ENCODE measurements at regions not wholly inside any gene's neighbourhood (a gene's known extent, or its start where the extent isn't known, plus 50 kb on each side); places are given as distances from the start of the nearest gene placed in this dataset.

DNA sequence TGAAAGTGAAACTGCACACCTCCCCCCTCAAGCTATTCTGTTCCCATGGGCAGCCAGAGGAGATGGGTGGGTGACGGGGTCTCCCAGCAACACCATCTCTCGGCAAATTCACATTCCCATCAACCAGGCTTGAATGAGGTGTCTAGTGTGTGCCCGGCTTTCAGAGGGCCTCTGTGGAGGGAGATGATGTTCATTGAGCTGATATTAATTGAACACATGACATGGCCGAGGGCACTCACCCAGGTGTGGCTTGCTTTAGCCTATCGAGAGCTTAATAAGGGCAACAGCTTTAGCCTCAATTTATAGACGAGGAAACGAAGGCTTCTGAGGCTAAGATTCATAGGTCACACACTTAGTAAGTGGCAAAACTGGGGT, 288.0 kb downstream of the UACA start:
- intact Hi-C loops (cut with DNase I), result loop anchor here (2.0 to 10.0 kb wide), 5 partner anchors 311 to 901 kb away; partner anchors contain the start of gene TLE3 (in 1 of the 2)
- WGBS, 2 donors, result 46 to 59% methylated on average over 7 of the region's 7 CpGs
- Histone ChIP-seq H3K27me3 (ENCODE audit: control insufficient read depth in 1 of 2, insufficient read depth in 2 of 2, low read length in 1 of 2) (no peaks in the 10 kb centered on the region), H3K9me3 (ENCODE audit: control insufficient read depth, low read length) (no peaks in the 10 kb centered on the region), H3K27ac (ENCODE audit: low read depth in 1 of 2, low read length in 2 of 2) (peak overlapping the region; percentile 78 to 97), H3K4me1 (ENCODE audit: control insufficient read depth in 1 of 2, insufficient read depth in 2 of 2, low read length in 2 of 2) (peaks cover 0 to 1% of the 10 kb centered on the region in 2 donors), H3K36me3 (ENCODE audit: control insufficient read depth in 1 of 2, insufficient read depth in 2 of 2, low read length in 1 of 2) (no peaks in the 10 kb centered on the region), H3K4me3 (ENCODE audit: low read length in 2 of 2) (no peak overlapping the region)
- ATAC-seq (ENCODE audit: low FRiP score), result no peak
- DNase-seq, result no peak

DNA sequence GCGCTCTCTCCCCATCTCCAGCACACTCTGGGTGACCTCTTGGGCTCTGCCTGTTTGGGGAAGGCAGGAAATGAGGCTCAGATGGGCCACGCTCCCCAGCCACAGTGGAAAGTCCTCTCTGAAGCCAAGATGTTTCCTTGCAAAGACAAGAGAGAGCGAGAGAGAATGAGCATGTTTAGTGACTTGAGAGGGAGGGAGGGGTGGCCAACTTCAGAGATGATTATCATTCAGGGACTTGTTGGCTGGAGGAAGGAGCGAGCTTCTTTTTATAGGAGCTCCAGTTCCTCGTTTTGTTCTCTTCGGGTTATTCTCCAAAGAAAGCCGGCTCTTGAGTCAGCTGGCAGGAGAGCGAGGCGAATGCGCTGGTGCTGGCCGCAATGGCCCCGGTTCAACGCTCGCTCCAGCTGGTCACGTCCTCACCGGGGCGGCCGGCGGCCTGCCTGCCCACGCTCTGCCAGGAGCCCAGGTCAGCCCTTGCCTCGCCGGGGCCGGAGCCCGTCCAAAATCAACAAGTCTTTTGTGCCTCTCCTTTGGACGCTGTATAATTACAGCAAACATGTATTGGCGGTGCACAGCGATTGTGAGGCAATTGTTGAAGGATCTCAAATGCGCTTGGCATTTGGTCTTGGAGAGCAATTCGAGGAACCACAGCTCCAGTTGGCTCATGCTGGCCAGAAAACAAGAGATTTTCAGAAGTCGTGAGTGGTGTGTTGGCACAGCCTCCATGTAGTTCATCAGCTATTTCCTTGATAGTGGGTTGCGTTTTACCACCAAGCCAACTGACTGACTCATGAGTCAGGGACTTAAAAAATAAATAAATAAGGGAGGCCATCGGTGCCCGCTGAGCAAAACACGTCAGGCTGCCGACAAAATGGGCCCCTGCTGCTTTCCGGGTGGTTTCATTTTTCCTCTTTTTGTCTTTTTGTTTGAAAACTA, 288.6 kb downstream of the UACA start:
- Histone ChIP-seq H3K9me3 (ENCODE audit: control insufficient read depth, low read length) (no peaks in the 10 kb centered on the region), H3K4me1 (ENCODE audit: control insufficient read depth in 1 of 2, insufficient read depth in 2 of 2, low read length in 2 of 2) (peaks cover 0 to 1% of the 10 kb centered on the region in 2 donors), H3K27me3 (ENCODE audit: control insufficient read depth in 1 of 2, insufficient read depth in 2 of 2, low read length in 1 of 2) (no peaks in the 10 kb centered on the region), H3K27ac (ENCODE audit: low read depth in 1 of 2, low read length in 2 of 2) (peak overlapping the region; percentile 78 to 97), H3K4me3 (ENCODE audit: low read length in 2 of 2) (no peak overlapping the region), H3K36me3 (ENCODE audit: control insufficient read depth in 1 of 2, insufficient read depth in 2 of 2, low read length in 1 of 2) (no peaks in the 10 kb centered on the region)
- WGBS, 2 donors, result 2 to 4% methylated on average over 36 of the region's 36 CpGs
- peak; percentile 92 for ATAC-seq (ENCODE audit: low FRiP score)
- intact Hi-C loops (cut with DNase I), result loop anchor here (2.0 to 10.0 kb wide), 6 partner anchors 97 to 900 kb away; partner anchors contain the start of gene TLE3 (in 1 of the 2)
- peak; percentile 96 for DNase-seq

DNA sequence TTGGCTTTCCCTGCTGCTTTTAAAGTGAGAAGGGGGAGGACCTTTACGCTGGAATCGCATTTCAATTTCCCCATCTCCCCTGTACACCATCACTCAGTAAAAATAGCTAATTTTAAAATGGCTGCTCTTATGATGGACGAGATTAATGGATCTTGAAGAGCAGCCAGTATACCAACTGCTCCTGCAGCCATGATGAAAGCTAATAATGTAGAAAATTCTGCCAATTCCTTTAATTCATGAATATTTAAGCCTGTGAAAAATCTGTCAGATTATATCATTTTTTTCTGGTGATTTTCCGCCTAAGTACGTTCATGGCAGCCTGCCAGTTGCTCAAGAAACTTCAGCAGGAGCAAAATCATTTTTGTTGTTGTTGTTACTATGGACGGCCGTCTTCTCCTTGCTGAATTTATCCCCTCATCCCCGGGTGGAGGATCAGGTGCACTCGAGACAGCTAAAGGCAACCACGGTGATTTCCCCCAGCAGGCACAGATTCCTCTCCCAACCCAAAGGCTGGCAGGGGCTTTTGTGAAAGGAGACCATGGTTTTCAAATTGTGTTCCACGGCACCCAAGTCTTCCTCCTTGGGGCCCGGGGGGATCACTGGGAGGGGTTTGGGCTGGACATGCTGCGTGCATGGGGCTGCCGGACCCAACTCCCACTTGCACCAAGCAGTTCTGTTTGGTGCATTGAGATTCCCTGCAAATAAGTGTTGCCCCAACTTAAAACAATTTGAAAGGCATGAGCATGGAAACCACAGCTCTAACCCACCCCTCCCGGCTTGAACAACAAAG, 289.6 kb downstream of the UACA start:
- DNase-seq (peak in 1 of 2 donors; percentile 41), ATAC-seq (ENCODE audit: low FRiP score) (no peak)
- H3K9me3 ChIP-seq (ENCODE audit: control insufficient read depth, low read length), result no peaks in the 10 kb centered on the region
- no peaks in the 10 kb centered on the region for H3K36me3 ChIP-seq (ENCODE audit: control insufficient read depth in 1 of 2, insufficient read depth in 2 of 2, low read length in 1 of 2)
- H3K4me3 ChIP-seq (ENCODE audit: low read length in 2 of 2), result no peak overlapping the region
- intact Hi-C loops (cut with DNase I), result loop anchor here (2.0 to 10.0 kb wide), 6 partner anchors 96 to 899 kb away; partner anchors contain the start of gene TLE3 (in 1 of the 2)
- peaks cover 0 to 1% of the 10 kb centered on the region in 2 donors for H3K4me1 ChIP-seq (ENCODE audit: control insufficient read depth in 1 of 2, insufficient read depth in 2 of 2, low read length in 2 of 2)
- H3K27me3 ChIP-seq (ENCODE audit: control insufficient read depth in 1 of 2, insufficient read depth in 2 of 2, low read length in 1 of 2), result no peaks in the 10 kb centered on the region
- 27 to 36% methylated on average over 15 of the region's 15 CpGs for WGBS, 2 donors
- peak overlapping the region in 1 of 2 donors; percentile 86 for H3K27ac ChIP-seq (ENCODE audit: low read depth in 1 of 2, low read length in 2 of 2)

DNA sequence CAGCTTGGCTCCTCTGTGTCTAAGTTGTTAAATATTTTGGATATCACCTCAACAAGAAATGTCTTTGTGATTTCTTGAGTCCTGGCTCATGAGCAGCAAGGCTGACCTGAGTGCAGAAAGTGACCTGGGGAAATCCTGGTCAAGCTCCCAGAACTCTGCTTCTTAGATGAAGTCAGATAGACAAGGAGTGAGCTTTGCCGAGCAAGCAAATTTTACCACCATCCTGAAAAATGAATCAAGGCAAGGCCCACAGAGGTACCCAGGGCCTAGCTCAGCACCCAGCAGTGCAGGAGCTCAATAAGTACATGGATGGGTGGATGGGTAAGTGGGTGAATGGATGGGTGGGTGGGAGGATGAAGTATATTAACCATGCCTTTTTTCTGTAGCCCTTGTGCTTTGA, 291.8 kb downstream of the UACA start:
- DNase-seq (no peak), ATAC-seq (ENCODE audit: low FRiP score) (no peak)
- Histone ChIP-seq H3K9me3 (ENCODE audit: control insufficient read depth, low read length) (no peaks in the 10 kb centered on the region), H3K36me3 (ENCODE audit: control insufficient read depth in 1 of 2, insufficient read depth in 2 of 2, low read length in 1 of 2) (no peaks in the 10 kb centered on the region), H3K4me3 (ENCODE audit: low read length in 2 of 2) (no peak overlapping the region), H3K27ac (ENCODE audit: low read depth in 1 of 2, low read length in 2 of 2) (no peak overlapping the region), H3K4me1 (ENCODE audit: control insufficient read depth in 1 of 2, insufficient read depth in 2 of 2, low read length in 2 of 2) (peaks cover 0 to 1% of the 10 kb centered on the region in 2 donors), H3K27me3 (ENCODE audit: control insufficient read depth in 1 of 2, insufficient read depth in 2 of 2, low read length in 1 of 2) (no peaks in the 10 kb centered on the region)
- 55 to 64% methylated on average over 1 of the region's 1 CpG for WGBS, 2 donors
- intact Hi-C loops (cut with DNase I), result loop anchor here (5.0 to 10.0 kb wide), 5 partner anchors 94 to 897 kb away; partner anchors contain the start of gene TLE3 (in 1 of the 2)

DNA sequence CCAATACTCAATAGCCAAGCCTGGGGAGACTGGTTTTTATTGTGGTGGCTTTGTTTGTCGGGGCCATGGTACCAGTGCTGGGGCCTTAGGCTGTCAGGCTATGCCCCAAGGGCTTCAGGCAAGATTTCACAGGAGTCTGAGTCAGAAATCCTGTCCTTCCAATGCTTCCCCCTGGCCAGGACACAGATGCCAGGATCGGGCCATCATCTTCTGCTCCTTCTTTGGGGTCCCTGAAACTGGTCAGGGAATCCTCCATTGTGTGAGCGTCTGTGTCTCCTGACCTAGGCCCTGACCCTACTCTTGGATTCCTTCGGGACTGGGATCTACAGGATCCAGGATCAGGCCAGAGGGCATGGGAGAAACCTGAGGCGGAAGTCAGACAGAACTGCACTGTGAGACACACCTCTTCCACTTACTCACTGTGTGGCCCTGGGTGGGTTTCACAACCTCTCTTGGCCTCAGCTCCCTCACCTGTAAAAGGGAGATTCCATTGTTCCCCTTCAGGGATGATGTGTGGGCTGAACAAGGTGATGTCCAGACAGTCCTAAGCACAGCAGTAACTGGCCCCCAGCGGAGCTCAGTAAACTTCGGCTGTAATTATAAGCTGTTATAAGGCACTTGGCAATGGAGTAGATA, 292.7 kb downstream of the UACA start:
- H3K36me3 ChIP-seq (ENCODE audit: control insufficient read depth in 1 of 2, insufficient read depth in 2 of 2, low read length in 1 of 2), result no peaks in the 10 kb centered on the region
- H3K4me3 ChIP-seq (ENCODE audit: low read length in 2 of 2), result no peak overlapping the region
- WGBS, 2 donors, result 97 to 99% methylated on average over 7 of the region's 7 CpGs
- ATAC-seq (ENCODE audit: low FRiP score) (no peak), DNase-seq (no peak)
- H3K27ac ChIP-seq (ENCODE audit: low read depth in 1 of 2, low read length in 2 of 2), result no peak overlapping the region
- no peaks in the 10 kb centered on the region for H3K9me3 ChIP-seq (ENCODE audit: control insufficient read depth, low read length)
- intact Hi-C loops (cut with DNase I), result loop anchor here (5.0 to 10.0 kb wide), 5 partner anchors 93 to 896 kb away; partner anchors contain the start of gene TLE3 (in 1 of the 2)
- no peaks in the 10 kb centered on the region for H3K27me3 ChIP-seq (ENCODE audit: control insufficient read depth in 1 of 2, insufficient read depth in 2 of 2, low read length in 1 of 2)
- peaks cover 0 to 1% of the 10 kb centered on the region in 2 donors for H3K4me1 ChIP-seq (ENCODE audit: control insufficient read depth in 1 of 2, insufficient read depth in 2 of 2, low read length in 2 of 2)

DNA sequence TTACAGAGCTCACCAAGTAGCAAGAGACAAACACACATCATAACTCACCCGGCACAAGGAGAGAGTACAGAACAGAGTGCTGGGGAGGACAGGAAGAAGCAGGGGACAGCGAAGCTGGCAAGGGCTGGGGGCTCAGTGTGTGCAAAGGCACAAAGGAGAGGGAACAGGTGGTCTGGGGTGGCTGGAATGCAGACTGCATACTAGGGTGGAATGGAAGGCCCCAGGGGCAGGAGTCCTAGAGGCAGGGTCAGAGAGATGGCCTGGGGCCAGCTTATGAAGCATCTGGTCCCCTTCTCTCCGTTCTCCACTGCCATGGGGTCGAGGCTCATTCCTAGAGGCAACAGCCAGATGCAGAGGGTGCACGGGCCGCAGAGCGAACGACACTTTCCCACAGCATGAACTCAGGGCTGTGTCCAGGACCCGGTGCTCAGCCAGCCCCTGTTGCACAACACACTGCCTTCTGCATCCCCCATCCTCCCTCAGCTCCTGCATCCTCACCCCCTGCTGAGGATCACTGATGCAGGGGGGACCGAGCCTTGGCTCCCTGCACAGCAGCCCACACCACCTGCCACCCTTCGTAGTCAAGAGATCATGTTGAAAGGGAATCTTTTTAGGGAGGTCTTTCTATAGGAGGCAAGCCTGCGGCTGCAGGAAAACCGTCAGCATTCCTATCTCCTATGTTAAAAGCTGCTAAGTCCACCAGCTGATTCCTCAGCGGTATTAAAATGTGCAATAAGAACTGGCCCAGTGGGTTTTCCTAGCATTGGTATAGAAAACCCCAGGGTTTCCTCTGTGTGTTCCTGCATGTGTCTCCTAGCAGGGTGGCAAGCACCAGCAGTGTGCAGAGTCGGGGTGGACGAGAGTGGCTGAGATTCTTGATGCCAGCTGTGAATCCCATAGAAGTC, 293.5 kb downstream of the UACA start:
- Histone ChIP-seq H3K4me3 (ENCODE audit: low read length in 2 of 2) (no peak overlapping the region), H3K4me1 (ENCODE audit: control insufficient read depth in 1 of 2, insufficient read depth in 2 of 2, low read length in 2 of 2) (no peaks in the 10 kb centered on the region), H3K27ac (ENCODE audit: low read depth in 1 of 2, low read length in 2 of 2) (no peak overlapping the region), H3K9me3 (ENCODE audit: control insufficient read depth, low read length) (no peaks in the 10 kb centered on the region), H3K36me3 (ENCODE audit: control insufficient read depth in 1 of 2, insufficient read depth in 2 of 2, low read length in 1 of 2) (no peaks in the 10 kb centered on the region), H3K27me3 (ENCODE audit: control insufficient read depth in 1 of 2, insufficient read depth in 2 of 2, low read length in 1 of 2) (no peaks in the 10 kb centered on the region)
- no peak for DNase-seq
- no peak for ATAC-seq (ENCODE audit: low FRiP score)
- intact Hi-C loops (cut with DNase I), result loop anchor here (5.0 to 10.0 kb wide), 5 partner anchors 93 to 895 kb away; partner anchors contain the start of gene TLE3 (in 1 of the 2)
- WGBS, 2 donors, result 91 to 92% methylated on average over 16 of the region's 16 CpGs

DNA sequence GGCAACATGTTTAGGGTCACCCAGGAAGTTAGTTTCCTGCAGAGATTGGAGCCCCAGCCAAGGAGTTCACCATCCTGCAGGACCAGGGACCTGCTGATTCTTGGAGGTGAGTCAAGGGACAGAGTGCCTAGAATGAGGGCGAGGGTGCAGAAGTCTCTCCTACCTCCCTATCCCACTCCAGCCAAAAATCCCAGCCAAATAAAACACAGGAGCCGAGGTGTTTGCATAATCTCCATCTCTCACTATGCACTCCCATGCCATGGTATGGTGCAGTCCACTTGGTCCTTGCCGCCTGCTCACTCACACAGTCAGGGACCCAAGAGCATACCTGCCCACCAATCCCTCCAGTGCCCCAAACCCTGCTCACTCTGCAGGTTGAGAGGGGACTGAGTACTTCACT, 294.2 kb downstream of the UACA start:
- Histone ChIP-seq H3K27ac (ENCODE audit: low read depth in 1 of 2, low read length in 2 of 2) (no peak overlapping the region), H3K9me3 (ENCODE audit: control insufficient read depth, low read length) (no peaks in the 10 kb centered on the region), H3K27me3 (ENCODE audit: control insufficient read depth in 1 of 2, insufficient read depth in 2 of 2, low read length in 1 of 2) (no peaks in the 10 kb centered on the region), H3K4me3 (ENCODE audit: low read length in 2 of 2) (no peak overlapping the region), H3K36me3 (ENCODE audit: control insufficient read depth in 1 of 2, insufficient read depth in 2 of 2, low read length in 1 of 2) (no peaks in the 10 kb centered on the region), H3K4me1 (ENCODE audit: control insufficient read depth in 1 of 2, insufficient read depth in 2 of 2, low read length in 2 of 2) (no peaks in the 10 kb centered on the region)
- peak in 1 of 2 donors; percentile 15 for DNase-seq
- WGBS, 2 donors, result 47 to 51% methylated on average over 3 of the region's 3 CpGs
- intact Hi-C loops (cut with DNase I), result no loop called here
- no peak for ATAC-seq (ENCODE audit: low FRiP score)

All from aorta (tissue), 5 donors.